ENCODE measurements at regions not wholly inside any gene's neighbourhood (a gene's known extent, or its start where the extent isn't known, plus 50 kb on each side); places are given as distances from the start of the nearest gene placed in this dataset.

GRCh38 chr5:164975986-164976385, 1470.6 kb downstream of the MAT2B start:
- no peak for DNase-seq (ENCODE audit: low spot score)
- Mint-ChIP-seq H3K4me3 (ENCODE audit: unreplicated experiment) (no peak overlapping the region), H3K9me3 (ENCODE audit: low read depth) (peaks cover 34% of the 10 kb centered on the region)

GRCh38 chr5:164980480-164980879, 1475.1 kb downstream of the MAT2B start:
- H3K36me3 Mint-ChIP-seq (ENCODE audit: low read depth), result no peaks in the 10 kb centered on the region
- H3K4me3 Mint-ChIP-seq (ENCODE audit: unreplicated experiment), result no peak overlapping the region
- TF ChIP-seq CTCF (IDR thresholded peaks at IDR 0.05), result no peak
- H3K27ac Mint-ChIP-seq (ENCODE audit: unreplicated experiment), result no peak overlapping the region
- H3K4me1 Mint-ChIP-seq (ENCODE audit: low read depth), result no peaks in the 10 kb centered on the region
- no peaks in the 10 kb centered on the region for H3K27me3 Mint-ChIP-seq (ENCODE audit: low read depth)
- peaks cover 20% of the 10 kb centered on the region for H3K9me3 Mint-ChIP-seq (ENCODE audit: low read depth)
- no peak for DNase-seq (ENCODE audit: low spot score)

More at GRCh38 chr5:164975986-164976385, 1470.6 kb downstream of the MAT2B start:
- H3K4me1 Mint-ChIP-seq (ENCODE audit: low read depth), result no peaks in the 10 kb centered on the region
- no peak for TF ChIP-seq CTCF (IDR thresholded peaks at IDR 0.05)
- no peak overlapping the region for H3K27ac Mint-ChIP-seq (ENCODE audit: unreplicated experiment)
- H3K36me3 Mint-ChIP-seq (ENCODE audit: low read depth), result no peaks in the 10 kb centered on the region
- H3K27me3 Mint-ChIP-seq (ENCODE audit: low read depth), result no peaks in the 10 kb centered on the region

GRCh38 chr5:164998142-164998541, 1492.7 kb downstream of the MAT2B start:
- H3K4me1 Mint-ChIP-seq (ENCODE audit: low read depth), result no peaks in the 10 kb centered on the region
- no peaks in the 10 kb centered on the region for H3K36me3 Mint-ChIP-seq (ENCODE audit: low read depth)
- H3K27ac Mint-ChIP-seq (ENCODE audit: unreplicated experiment), result no peak overlapping the region
- H3K27me3 Mint-ChIP-seq (ENCODE audit: low read depth), result no peaks in the 10 kb centered on the region
- DNase-seq (ENCODE audit: low spot score), result no peak
- no peak for TF ChIP-seq CTCF (IDR thresholded peaks at IDR 0.05)
- H3K4me3 Mint-ChIP-seq (ENCODE audit: unreplicated experiment), result no peak overlapping the region
- no peaks in the 10 kb centered on the region for H3K9me3 Mint-ChIP-seq (ENCODE audit: low read depth)

- TF ChIP-seq CTCF (IDR thresholded peaks at IDR 0.05), result no peak
- Mint-ChIP-seq H3K36me3 (ENCODE audit: low read depth) (no peaks in the 10 kb centered on the region), H3K27me3 (ENCODE audit: low read depth) (no peaks in the 10 kb centered on the region), H3K27ac (ENCODE audit: unreplicated experiment) (no peak overlapping the region), H3K4me3 (ENCODE audit: unreplicated experiment) (no peak overlapping the region), H3K9me3 (ENCODE audit: low read depth) (no peaks in the 10 kb centered on the region), H3K4me1 (ENCODE audit: low read depth) (no peaks in the 10 kb centered on the region)
- no peak for DNase-seq (ENCODE audit: low spot score)
Observed at GRCh38 chr5:164998590-164998989, 1493.2 kb downstream of the MAT2B start.

GRCh38 chr5:165000479-165001190, 1495.2 kb downstream of the MAT2B start:
- Mint-ChIP-seq H3K4me3 (ENCODE audit: unreplicated experiment) (no peak overlapping the region), H3K27ac (ENCODE audit: unreplicated experiment) (no peak overlapping the region), H3K27me3 (ENCODE audit: low read depth) (no peaks in the 10 kb centered on the region), H3K9me3 (ENCODE audit: low read depth) (no peaks in the 10 kb centered on the region), H3K36me3 (ENCODE audit: low read depth) (no peaks in the 10 kb centered on the region), H3K4me1 (ENCODE audit: low read depth) (no peaks in the 10 kb centered on the region)
- no peak for TF ChIP-seq CTCF (IDR thresholded peaks at IDR 0.05)
- DNase-seq (ENCODE audit: low spot score), result no peak
